HG03432 (cell line): ENCODE measurements at regions not wholly inside any gene's neighbourhood (a gene's known extent, or its start where the extent isn't known, plus 50 kb on each side); places are given as distances from the start of the nearest gene placed in this dataset.

Source experiments
- ATAC-seq: cut with Tn5 transposase; IDR thresholded peaks from one replicate; pipeline ENCODE4 v1.9.1; 2021; ENCODE audit warnings: mild to moderate bottlenecking, moderate library complexity; ENCODE audit not compliant: unreplicated experiment

- peak; percentile 82 for ATAC-seq
Measured at GRCh38 chr14:66099931-66100330, 386.2 kb upstream of the CCDC196 start.

GRCh38 chr14:66101662-66102061 is 384.5 kb upstream of the CCDC196 start:
- no peak for ATAC-seq

GRCh38 chr14:66104486-66104885 is 381.7 kb upstream of the CCDC196 start:
- ATAC-seq = no peak

- no peak for ATAC-seq
Measured at GRCh38 chr14:66105815-66106214, 380.4 kb upstream of the CCDC196 start.

- no peak for ATAC-seq
Measured at GRCh38 chr14:66109426-66109825, 376.7 kb upstream of the CCDC196 start.

GRCh38 chr14:66111891-66112290 is 374.3 kb upstream of the CCDC196 start:
- no peak for ATAC-seq

GRCh38 chr14:66114071-66114470 is 372.1 kb upstream of the CCDC196 start:
- no peak for ATAC-seq

- no peak for ATAC-seq
Measured at GRCh38 chr14:66115740-66116502, 370.2 kb upstream of the CCDC196 start.

- no peak for ATAC-seq
Measured at GRCh38 chr14:66116732-66117131, 369.4 kb upstream of the CCDC196 start.

GRCh38 chr14:66117600-66117999 is 368.6 kb upstream of the CCDC196 start:
- no peak for ATAC-seq

- no peak for ATAC-seq
Measured at GRCh38 chr14:66119606-66120231, 366.5 kb upstream of the CCDC196 start.

- ATAC-seq = no peak
Measured at GRCh38 chr14:66120402-66120801, 365.8 kb upstream of the CCDC196 start.

- ATAC-seq = no peak
Measured at GRCh38 chr14:66121859-66122258, 364.3 kb upstream of the CCDC196 start.

- ATAC-seq = no peak
Measured at GRCh38 chr14:66129224-66129623, 356.9 kb upstream of the CCDC196 start.

GRCh38 chr14:66131111-66131510 is 355.1 kb upstream of the CCDC196 start:
- no peak for ATAC-seq

- ATAC-seq = no peak
Measured at GRCh38 chr14:66133666-66134065, 352.5 kb upstream of the CCDC196 start.

- ATAC-seq = no peak
Measured at GRCh38 chr14:66135831-66136230, 350.3 kb upstream of the CCDC196 start.

- ATAC-seq = no peak
Measured at GRCh38 chr14:66137081-66137480, 349.1 kb upstream of the CCDC196 start.

- ATAC-seq = no peak
Measured at GRCh38 chr14:66139432-66139831, 346.7 kb upstream of the CCDC196 start.

- peak; percentile 79 for ATAC-seq
Measured at GRCh38 chr14:66140213-66140918, 345.8 kb upstream of the CCDC196 start.

- no peak for ATAC-seq
Measured at GRCh38 chr14:66140963-66141362, 345.2 kb upstream of the CCDC196 start.

- no peak for ATAC-seq
Measured at GRCh38 chr14:66141733-66142132, 344.4 kb upstream of the CCDC196 start.
